Stomach smooth muscle (tissue), 2 donors: ENCODE measurements at regions not wholly inside any gene's neighbourhood (a gene's known extent, or its start where the extent isn't known, plus 50 kb on each side); places are given as distances from the start of the nearest gene placed in this dataset.

Experiments used
- H3K27ac ChIP-seq: one replicate; pipeline ENCODE4 v1.7.0; 2013; ENCODE audit warnings: mild to moderate bottlenecking, low read length, inconsistent platforms
- H3K27me3 ChIP-seq, 2 donors: one replicate each; pipeline ENCODE4 v1.7.0; 2013; ENCODE audit warnings: low read length in 2 of 2; ENCODE audit not compliant: insufficient read depth in 2 of 2, control insufficient read depth in 1 of 2
- H3K36me3 ChIP-seq, 2 donors: one replicate each; pipeline ENCODE4 v1.7.0; 2013; ENCODE audit warnings: low read length in 2 of 2; ENCODE audit not compliant: control insufficient read depth in 2 of 2, insufficient read depth in 2 of 2
- H3K4me1 ChIP-seq: one replicate; pipeline ENCODE4 v1.7.0; 2013; ENCODE audit warnings: low read length; ENCODE audit not compliant: control insufficient read depth, insufficient read depth
- H3K4me3 ChIP-seq, 2 donors: one replicate each; pipeline ENCODE4 v1.7.0; 2013; ENCODE audit warnings: low read length in 2 of 2
- H3K9ac ChIP-seq, 2 donors: one replicate each; pipeline ENCODE4 v1.7.0; 2013; ENCODE audit warnings: low read length in 2 of 2, mild to moderate bottlenecking in 1 of 2
- H3K9me3 ChIP-seq, 2 donors: one replicate each; pipeline ENCODE4 v1.7.0; 2013; ENCODE audit warnings: low read length in 2 of 2; ENCODE audit not compliant: control insufficient read depth in 2 of 2
- donor health status: healthy.
- donor health status: Pancreatic carcinoma.

DNA sequence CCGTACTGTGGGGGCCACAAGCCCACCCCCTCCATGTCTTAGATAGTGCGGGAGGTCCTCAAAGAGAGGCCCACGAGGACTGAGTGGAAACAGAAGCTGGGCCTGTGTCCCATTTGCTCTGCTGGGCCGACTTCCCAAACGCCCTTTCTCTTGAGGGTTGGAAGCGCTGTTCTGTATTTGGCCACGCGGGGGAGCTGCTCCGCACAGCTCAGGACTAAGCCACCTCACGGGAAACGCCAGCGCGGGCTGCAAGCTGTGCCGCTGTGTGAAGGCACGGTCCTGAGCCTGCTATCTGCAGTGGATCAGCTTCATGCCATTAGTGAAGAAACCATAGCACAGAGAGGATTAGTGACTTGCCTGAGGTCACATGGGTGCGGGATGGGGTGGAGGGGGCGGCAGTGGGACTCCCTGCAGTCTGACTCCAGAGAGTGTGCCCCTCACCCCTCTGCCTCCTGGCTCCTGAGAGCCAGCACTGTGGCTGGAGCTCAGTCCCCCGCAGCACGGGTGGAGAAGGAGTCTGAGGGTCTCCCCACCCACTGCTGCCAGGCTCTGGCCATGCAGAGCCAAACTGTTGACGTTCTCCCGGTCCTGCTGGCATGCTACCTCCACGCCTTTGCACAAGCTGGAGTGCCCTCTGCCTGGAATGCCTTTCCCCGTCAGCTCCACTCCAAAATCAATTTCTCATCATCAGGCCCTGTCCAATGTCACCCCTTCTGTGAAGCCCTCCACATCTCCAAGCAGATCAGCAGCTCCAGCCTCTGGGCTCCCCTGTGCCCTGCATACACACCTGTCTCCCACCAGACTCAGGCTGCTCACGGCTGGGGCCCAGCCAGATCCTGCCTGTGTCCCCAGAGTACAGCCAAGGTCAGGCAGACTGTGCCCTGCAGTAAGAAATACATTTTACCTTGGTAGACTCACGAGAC is 51.5 kb upstream of the LRRC32 start:
- H3K27me3 ChIP-seq, result peaks cover 0 to 8% of the 10 kb centered on the region in 2 donors
- H3K36me3 ChIP-seq, result no peaks in the 10 kb centered on the region
- no peak overlapping the region for H3K27ac ChIP-seq
- H3K9ac ChIP-seq, result no peak overlapping the region
- H3K4me1 ChIP-seq, result peaks cover 8% of the 10 kb centered on the region
- H3K9me3 ChIP-seq, result no peaks in the 10 kb centered on the region
- H3K4me3 ChIP-seq, result peak overlapping the region in 1 of 2 donors; percentile 44

- no peak overlapping the region for H3K9ac ChIP-seq
- H3K9me3 ChIP-seq, result no peaks in the 10 kb centered on the region
- no peaks in the 10 kb centered on the region for H3K36me3 ChIP-seq
- H3K27me3 ChIP-seq, result peaks cover 0 to 8% of the 10 kb centered on the region in 2 donors
- no peak overlapping the region for H3K4me3 ChIP-seq
- peaks cover 8% of the 10 kb centered on the region for H3K4me1 ChIP-seq
- H3K27ac ChIP-seq, result no peak overlapping the region
These were observed 52.6 kb upstream of the LRRC32 start for GRCh38 chr11:76723142-76723541.

DNA sequence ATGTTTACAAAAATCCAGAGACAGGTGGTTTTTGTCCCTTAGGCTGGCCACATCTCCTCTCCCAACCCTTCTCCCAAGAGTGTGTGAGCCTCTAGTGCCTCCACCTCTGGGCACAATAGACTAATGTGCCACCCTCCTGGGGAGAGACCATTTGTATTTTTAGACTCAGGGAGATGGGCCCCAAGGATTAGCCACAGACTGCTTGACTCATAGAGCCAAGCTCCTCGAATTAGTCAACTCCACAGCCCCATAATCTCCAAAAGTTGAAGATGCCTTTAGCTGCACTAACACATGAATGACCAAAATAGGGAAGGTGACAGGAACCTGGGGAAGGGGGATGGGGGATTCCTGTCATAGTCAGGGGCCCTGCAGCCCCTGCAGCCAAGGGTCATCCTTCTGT is 53.0 kb upstream of the LRRC32 start:
- Histone ChIP-seq H3K36me3 (no peaks in the 10 kb centered on the region), H3K9ac (no peak overlapping the region), H3K27me3 (peaks cover 0 to 8% of the 10 kb centered on the region in 2 donors), H3K9me3 (no peaks in the 10 kb centered on the region), H3K27ac (no peak overlapping the region), H3K4me1 (peaks cover 8% of the 10 kb centered on the region), H3K4me3 (no peak overlapping the region)

- H3K9ac ChIP-seq, result no peak overlapping the region
- no peak overlapping the region for H3K4me3 ChIP-seq
- H3K9me3 ChIP-seq, result no peaks in the 10 kb centered on the region
- peaks cover 8% of the 10 kb centered on the region for H3K4me1 ChIP-seq
- no peak overlapping the region for H3K27ac ChIP-seq
- no peaks in the 10 kb centered on the region for H3K36me3 ChIP-seq
- peaks cover 0 to 8% of the 10 kb centered on the region in 2 donors for H3K27me3 ChIP-seq
These were observed 53.7 kb upstream of the LRRC32 start for GRCh38 chr11:76724171-76724768.

- Histone ChIP-seq H3K9ac (no peak overlapping the region), H3K4me1 (no peaks in the 10 kb centered on the region), H3K36me3 (no peaks in the 10 kb centered on the region)
These were observed 54.9 kb upstream of the TSKU start for GRCh38 chr11:76728227-76728626.

DNA sequence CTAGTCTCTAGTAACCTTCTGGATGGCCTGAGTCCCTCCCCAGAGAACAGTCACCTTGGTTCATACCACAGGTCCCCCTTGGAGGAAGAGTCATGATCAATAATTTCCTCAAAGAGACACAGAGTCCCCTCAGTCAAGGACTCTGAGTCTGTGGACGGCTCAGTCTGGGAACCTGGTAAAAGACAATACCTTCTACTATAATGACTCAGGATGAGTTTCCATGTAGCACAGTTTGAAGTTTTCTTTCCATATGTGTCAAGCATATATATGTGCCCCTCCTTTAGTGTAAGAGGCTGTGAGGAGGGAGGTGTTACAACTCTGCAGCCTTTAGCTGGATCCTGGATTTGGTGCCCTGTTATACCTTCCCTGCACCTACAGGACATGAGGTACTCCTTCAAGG is 54.4 kb upstream of the TSKU start:
- Histone ChIP-seq H3K4me1 (no peaks in the 10 kb centered on the region), H3K9ac (no peak overlapping the region), H3K9me3 (no peaks in the 10 kb centered on the region), H3K4me3 (no peak overlapping the region), H3K27ac (no peak overlapping the region), H3K27me3 (peaks cover 0 to 4% of the 10 kb centered on the region in 2 donors), H3K36me3 (no peaks in the 10 kb centered on the region)

More at GRCh38 chr11:76728227-76728626, 54.9 kb upstream of the TSKU start:
- Histone ChIP-seq H3K4me3 (no peak overlapping the region), H3K27me3 (peaks cover 0 to 8% of the 10 kb centered on the region in 2 donors), H3K9me3 (no peaks in the 10 kb centered on the region), H3K27ac (no peak overlapping the region)

DNA sequence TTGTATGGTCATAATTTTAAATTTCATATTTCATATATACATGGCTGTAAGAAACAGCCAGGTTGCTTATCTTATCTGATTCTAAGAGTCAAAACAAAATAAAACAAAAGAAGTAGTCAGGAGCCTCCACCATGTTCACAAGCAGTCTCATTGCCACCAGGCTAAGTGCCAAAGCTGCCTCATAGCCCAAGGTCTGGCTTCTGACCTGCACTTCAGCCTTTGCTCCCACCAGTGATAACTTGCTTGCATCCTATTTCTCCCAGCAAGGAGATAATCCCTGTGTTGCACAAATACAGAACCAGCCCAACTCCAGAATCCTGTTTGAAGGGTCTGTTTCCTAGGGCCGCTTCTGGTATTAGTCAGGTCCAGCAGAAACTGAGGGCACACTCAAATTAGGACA is 53.9 kb upstream of the TSKU start:
- Histone ChIP-seq H3K4me1 (no peaks in the 10 kb centered on the region), H3K9ac (no peak overlapping the region), H3K4me3 (no peak overlapping the region), H3K9me3 (no peaks in the 10 kb centered on the region), H3K27ac (no peak overlapping the region), H3K27me3 (peaks cover 0 to 3% of the 10 kb centered on the region in 2 donors), H3K36me3 (no peaks in the 10 kb centered on the region)

- no peak overlapping the region for H3K9ac ChIP-seq
- H3K4me1 ChIP-seq, result no peaks in the 10 kb centered on the region
- H3K4me3 ChIP-seq, result no peak overlapping the region
These were observed 52.1 kb upstream of the TSKU start for GRCh38 chr11:76730887-76731565.

DNA sequence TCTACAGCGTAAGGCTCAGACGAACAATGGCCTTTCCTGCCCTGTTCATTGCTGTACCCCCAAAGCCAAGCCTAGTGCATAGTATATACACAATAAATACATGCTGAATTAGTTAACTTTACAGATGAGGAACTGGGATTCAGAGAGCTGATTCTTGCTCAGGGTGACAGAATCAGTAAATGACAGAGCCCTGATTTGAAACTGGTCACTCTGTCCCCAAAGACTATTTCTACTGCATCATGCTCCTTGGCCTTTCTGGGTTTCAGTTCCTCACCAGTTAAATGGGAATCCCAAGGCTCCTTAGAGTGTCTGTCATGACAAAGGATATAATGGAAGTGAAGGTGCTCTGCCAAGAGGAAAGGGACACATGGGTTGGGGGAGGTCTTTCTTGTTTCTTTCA is 50.5 kb upstream of the TSKU start:
- Histone ChIP-seq H3K9me3 (no peaks in the 10 kb centered on the region), H3K27me3 (no peaks in the 10 kb centered on the region), H3K4me1 (no peaks in the 10 kb centered on the region), H3K27ac (no peak overlapping the region), H3K36me3 (no peaks in the 10 kb centered on the region), H3K9ac (no peak overlapping the region), H3K4me3 (no peak overlapping the region)

More at GRCh38 chr11:76730887-76731565, 52.1 kb upstream of the TSKU start:
- Histone ChIP-seq H3K9me3 (no peaks in the 10 kb centered on the region), H3K27ac (no peak overlapping the region), H3K36me3 (no peaks in the 10 kb centered on the region), H3K27me3 (no peaks in the 10 kb centered on the region)
